Stimulated activated CD4-positive, alpha-beta T cell treated with anti-CD3 and anti-CD28 coated beads, Interleukin-1b, Interleukin-23, amount 100 ng/mL, for 24 hours (primary cell): ENCODE measurements at regions not wholly inside any gene's neighbourhood (a gene's known extent, or its start where the extent isn't known, plus 50 kb on each side); places are given as distances from the start of the nearest gene placed in this dataset.

ENCODE experiments used
- DNase-seq, 4 experiments: peaks; one replicate each; pipeline ENCODE4 v3.0.0-alpha.2; 2020; ENCODE audit warnings: low read depth in 4 of 4, low spot score in 1 of 4

GRCh38 chr4:23348789-23349498 is 540.9 kb downstream of the PPARGC1A start:
- no peak for DNase-seq

GRCh38 chr4:23337292-23337691 is 552.6 kb downstream of the PPARGC1A start:
- DNase-seq, result no peak

GRCh38 chr4:23333946-23334878 is 555.6 kb downstream of the PPARGC1A start:
- no peak for DNase-seq

- DNase-seq, result no peak
These were observed 556.3 kb downstream of the PPARGC1A start for GRCh38 chr4:23333556-23333945.

GRCh38 chr4:23332313-23332712 is 557.5 kb downstream of the PPARGC1A start:
- no peak for DNase-seq

GRCh38 chr4:23327120-23327519 is 562.7 kb downstream of the PPARGC1A start:
- no peak for DNase-seq

- DNase-seq, result no peak
These were observed 565.7 kb downstream of the PPARGC1A start for GRCh38 chr4:23324021-23324690.

GRCh38 chr4:23323436-23323835 is 566.4 kb downstream of the PPARGC1A start:
- DNase-seq, result no peak

- DNase-seq, result no peak
These were observed 567.1 kb downstream of the PPARGC1A start for GRCh38 chr4:23322732-23323131.

GRCh38 chr4:23320931-23321587 is 568.8 kb downstream of the PPARGC1A start:
- DNase-seq, result no peak

GRCh38 chr4:23312686-23313085 is 577.2 kb downstream of the PPARGC1A start:
- no peak for DNase-seq

GRCh38 chr4:23311983-23312382 is 577.9 kb downstream of the PPARGC1A start:
- no peak for DNase-seq

GRCh38 chr4:23305026-23305425 is 584.8 kb downstream of the PPARGC1A start:
- no peak for DNase-seq

- DNase-seq, result no peak
These were observed 591.5 kb downstream of the PPARGC1A start for GRCh38 chr4:23298371-23298770.

GRCh38 chr4:23297327-23297726 is 592.5 kb downstream of the PPARGC1A start:
- no peak for DNase-seq

- no peak for DNase-seq
These were observed 598.4 kb downstream of the GBA3 start for GRCh38 chr4:23291139-23291538.

- DNase-seq, result no peak
These were observed 597.9 kb downstream of the GBA3 start for GRCh38 chr4:23290656-23291055.

- no peak for DNase-seq
These were observed 586.7 kb downstream of the GBA3 start for GRCh38 chr4:23279377-23279986.

- DNase-seq, result no peak
These were observed 586.1 kb downstream of the GBA3 start for GRCh38 chr4:23278845-23279244.

- DNase-seq, result no peak
These were observed 583.3 kb downstream of the GBA3 start for GRCh38 chr4:23276076-23276475.

- DNase-seq, result no peak
These were observed 576.8 kb downstream of the GBA3 start for GRCh38 chr4:23269566-23269965.
